Loucy (cell line): ENCODE measurements at regions not wholly inside any gene's neighbourhood (a gene's known extent, or its start where the extent isn't known, plus 50 kb on each side); places are given as distances from the start of the nearest gene placed in this dataset.

ENCODE experiments used
- CTCF ChIP-seq: fragments of 200-600 bp; sonication (generic); conservative IDR thresholded peaks from 2 replicates; pipeline ENCODE4 v1.5.1; 2014; ENCODE audit warnings: mild to moderate bottlenecking, antibody characterized with exemption, low read length
- EZH2phosphoT487 ChIP-seq: fragments of 200-600 bp; IDR thresholded peaks from 2 replicates; pipeline ENCODE4 v1.6.1; 2018; ENCODE audit warnings: antibody characterized with exemption, mild to moderate bottlenecking, moderate library complexity, borderline replicate concordance

DNA sequence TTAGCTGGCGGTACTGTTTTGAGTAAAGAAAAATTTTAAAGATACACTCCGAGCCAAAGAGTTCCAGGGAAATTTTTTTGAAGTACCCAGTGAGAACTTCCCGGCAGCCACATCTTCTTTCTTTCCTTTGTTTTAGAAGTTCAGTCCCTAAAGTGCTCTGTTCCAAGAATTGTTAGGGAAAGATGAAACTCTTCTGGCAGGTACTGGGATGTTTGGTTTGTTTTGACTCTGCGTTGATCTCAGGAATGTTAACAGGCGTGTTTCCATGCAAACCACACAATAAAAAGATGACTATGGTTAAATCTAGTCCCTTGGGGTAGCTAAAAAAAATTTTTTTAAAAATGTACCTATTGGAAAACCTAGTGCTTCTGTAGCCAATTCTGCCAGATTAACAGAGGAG is 224.7 kb upstream of the PHYHIPL start:
- TF ChIP-seq CTCF = no peak
- TF ChIP-seq EZH2phosphoT487 = no peak
